Sigmoid colon (tissue), 6 donors: ENCODE measurements at regions not wholly inside any gene's neighbourhood (a gene's known extent, or its start where the extent isn't known, plus 50 kb on each side); places are given as distances from the start of the nearest gene placed in this dataset.
A peak's percentile ranks its signal among the peaks of the same experiment; 100 is the strongest.

Source experiments
- DNase-seq: peaks from one replicate; pipeline ENCODE4 v3.0.0-alpha.2; 2019
- H3K27ac ChIP-seq, 4 donors: fragments of 200-600 bp; sonication (generic); one replicate each; pipeline ENCODE4 v1.5.1; 2016 to 2019; ENCODE audit warnings: mild to moderate bottlenecking in 1 of 4
- H3K27me3 ChIP-seq, 3 donors: fragments of 200-600 bp; sonication (generic); one replicate each; pipeline ENCODE4 v1.5.1; 2019; ENCODE audit warnings: mild to moderate bottlenecking in 1 of 3
- H3K36me3 ChIP-seq, 4 donors: fragments of 200-600 bp; sonication (generic); one replicate each; pipeline ENCODE4 v1.5.1; 2016 to 2019
- H3K4me1 ChIP-seq, 4 donors: fragments of 200-600 bp; sonication (generic); one replicate each; pipeline ENCODE4 v1.5.1; 2017 to 2019
- H3K4me3 ChIP-seq, 4 donors: fragments of 200-600 bp; sonication (generic); one replicate each; pipeline ENCODE4 v1.5.1; 2017 to 2019; ENCODE audit warnings: mild to moderate bottlenecking in 2 of 4, moderate library complexity in 1 of 4
- H3K9me3 ChIP-seq, 4 donors: fragments of 200-600 bp in 3 of 4; sonication (generic) in 3 of 4; one replicate each; pipeline versions ENCODE4 v1.5.1 to v1.6.1; 2013 to 2019
- EP300 ChIP-seq, 4 donors: sonication (generic); formaldehyde crosslinking; IDR thresholded peaks; one replicate each; pipeline ENCODE4 v1.6.1; 2017; ENCODE audit warnings: antibody characterized with exemption in 4 of 4
- POLR2A ChIP-seq, 2 donors: fragments of 450-650 bp; IDR thresholded peaks; one replicate each; pipeline ENCODE4 v1.6.1; 2016; ENCODE audit warnings: antibody characterized with exemption in 2 of 2, mild to moderate bottlenecking in 2 of 2, moderate library complexity in 2 of 2
- POLR2AphosphoS5 ChIP-seq, 4 donors: sonication (generic); formaldehyde crosslinking; IDR thresholded peaks; one replicate each; pipeline ENCODE4 v1.6.1; 2017; ENCODE audit warnings: antibody characterized with exemption in 4 of 4
- WGBS, 2 donors: extraction: QIAGEN DNeasy Blood & Tissue Kit; methylation state at CpG; one replicate each; pipeline ENCODE4 v1.1.7; 2013; 5-methylcytosine and 5-hydroxymethylcytosine counted together
- intact Hi-C: fragments of 100-400 bp; cut with DNase I; formaldehyde crosslinking; loops from one replicate; pipeline ENCODE4 v1.15.1; 2023
- TF ChIP-seq, protein P1 (sequence below), 4 experiments: fragments of 450-650 bp in 3 of 4; fragments of 200-600 bp in 1 of 4; IDR thresholded peaks; one replicate each; pipeline ENCODE4 v1.5.1; 2016 to 2019; ENCODE audit warnings: antibody characterized with exemption in 4 of 4, mild to moderate bottlenecking in 3 of 4, moderate library complexity in 2 of 4
- donor health status: healthy with polysubstance abuse.
- donor health status: healthy.

- Histone ChIP-seq H3K9me3 (no peaks in the 10 kb centered on the region), H3K36me3 (no peaks in the 10 kb centered on the region), H3K27me3 (no peaks in the 10 kb centered on the region), H3K4me3 (no peak overlapping the region), H3K4me1 (peaks cover 0 to 5% (median 0%) of the 10 kb centered on the region in 4 donors), H3K27ac (no peak overlapping the region)
- TF ChIP-seq POLR2AphosphoS5 (IDR thresholded peaks at IDR 0.05) (no peak), EP300 (IDR thresholded peaks at IDR 0.05) (no peak), POLR2A (IDR thresholded peaks at IDR 0.05) (no peak)
- TF ChIP-seq, protein P1, sequence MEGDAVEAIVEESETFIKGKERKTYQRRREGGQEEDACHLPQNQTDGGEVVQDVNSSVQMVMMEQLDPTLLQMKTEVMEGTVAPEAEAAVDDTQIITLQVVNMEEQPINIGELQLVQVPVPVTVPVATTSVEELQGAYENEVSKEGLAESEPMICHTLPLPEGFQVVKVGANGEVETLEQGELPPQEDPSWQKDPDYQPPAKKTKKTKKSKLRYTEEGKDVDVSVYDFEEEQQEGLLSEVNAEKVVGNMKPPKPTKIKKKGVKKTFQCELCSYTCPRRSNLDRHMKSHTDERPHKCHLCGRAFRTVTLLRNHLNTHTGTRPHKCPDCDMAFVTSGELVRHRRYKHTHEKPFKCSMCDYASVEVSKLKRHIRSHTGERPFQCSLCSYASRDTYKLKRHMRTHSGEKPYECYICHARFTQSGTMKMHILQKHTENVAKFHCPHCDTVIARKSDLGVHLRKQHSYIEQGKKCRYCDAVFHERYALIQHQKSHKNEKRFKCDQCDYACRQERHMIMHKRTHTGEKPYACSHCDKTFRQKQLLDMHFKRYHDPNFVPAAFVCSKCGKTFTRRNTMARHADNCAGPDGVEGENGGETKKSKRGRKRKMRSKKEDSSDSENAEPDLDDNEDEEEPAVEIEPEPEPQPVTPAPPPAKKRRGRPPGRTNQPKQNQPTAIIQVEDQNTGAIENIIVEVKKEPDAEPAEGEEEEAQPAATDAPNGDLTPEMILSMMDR (IDR thresholded peaks at IDR 0.05): no peak
- intact Hi-C loops: loop anchor here (2.0 kb wide), 1 partner anchor 14 kb away; no protein-coding TSS in a partner anchor
- 77 to 79% methylated on average over 1 of the region's 1 CpG for WGBS, 2 donors
- no peak for DNase-seq
Observed at GRCh38 chrX:131782646-131783045, 238.8 kb downstream of the OR13H1 start.

- peak; percentile 90 for DNase-seq
- intact Hi-C loops: loop anchor here (2.0 kb wide), 1 partner anchor 15 kb away; no protein-coding TSS in a partner anchor
- H3K4me3 ChIP-seq: peak overlapping the region in 1 of 4 donors; percentile 26
- H3K27me3 ChIP-seq: no peaks in the 10 kb centered on the region
- H3K36me3 ChIP-seq: no peaks in the 10 kb centered on the region
- peak overlapping the region in 1 of 4 donors; percentile 48 for H3K27ac ChIP-seq
- H3K9me3 ChIP-seq: no peaks in the 10 kb centered on the region
- H3K4me1 ChIP-seq: peaks cover 0 to 5% (median 0%) of the 10 kb centered on the region in 4 donors
- WGBS, 2 donors: 86 to 94% methylated on average over 15 of the region's 15 CpGs
- TF ChIP-seq, protein P1 (IDR thresholded peaks at IDR 0.05): peak in 1 of 4 experiments; percentile 26
- TF ChIP-seq EP300 (IDR thresholded peaks at IDR 0.05) (no peak), POLR2AphosphoS5 (IDR thresholded peaks at IDR 0.05) (peak in 1 of 4 donors; percentile 46)
Observed at GRCh38 chrX:131783555-131784308, 239.4 kb upstream of the STK26 start.

GRCh38 chrX:131789664-131790063 is 233.4 kb upstream of the STK26 start:
- no peaks in the 10 kb centered on the region for H3K36me3 ChIP-seq
- DNase-seq: no peak
- intact Hi-C loops: loop anchor here (5.0 kb wide), 1 partner anchor 37 kb away; no protein-coding TSS in a partner anchor
- TF ChIP-seq EP300 (IDR thresholded peaks at IDR 0.05) (no peak), POLR2A (IDR thresholded peaks at IDR 0.05) (no peak), POLR2AphosphoS5 (IDR thresholded peaks at IDR 0.05) (no peak)
- TF ChIP-seq, protein P1 (IDR thresholded peaks at IDR 0.05): no peak
- peaks cover 0 to 3% (median 0%) of the 10 kb centered on the region in 4 donors for H3K4me1 ChIP-seq
- H3K9me3 ChIP-seq: no peaks in the 10 kb centered on the region
- 74 to 76% methylated on average over 2 of the region's 2 CpGs for WGBS, 2 donors
- H3K27me3 ChIP-seq: no peaks in the 10 kb centered on the region
- H3K27ac ChIP-seq: no peak overlapping the region
- H3K4me3 ChIP-seq: no peak overlapping the region

DNA sequence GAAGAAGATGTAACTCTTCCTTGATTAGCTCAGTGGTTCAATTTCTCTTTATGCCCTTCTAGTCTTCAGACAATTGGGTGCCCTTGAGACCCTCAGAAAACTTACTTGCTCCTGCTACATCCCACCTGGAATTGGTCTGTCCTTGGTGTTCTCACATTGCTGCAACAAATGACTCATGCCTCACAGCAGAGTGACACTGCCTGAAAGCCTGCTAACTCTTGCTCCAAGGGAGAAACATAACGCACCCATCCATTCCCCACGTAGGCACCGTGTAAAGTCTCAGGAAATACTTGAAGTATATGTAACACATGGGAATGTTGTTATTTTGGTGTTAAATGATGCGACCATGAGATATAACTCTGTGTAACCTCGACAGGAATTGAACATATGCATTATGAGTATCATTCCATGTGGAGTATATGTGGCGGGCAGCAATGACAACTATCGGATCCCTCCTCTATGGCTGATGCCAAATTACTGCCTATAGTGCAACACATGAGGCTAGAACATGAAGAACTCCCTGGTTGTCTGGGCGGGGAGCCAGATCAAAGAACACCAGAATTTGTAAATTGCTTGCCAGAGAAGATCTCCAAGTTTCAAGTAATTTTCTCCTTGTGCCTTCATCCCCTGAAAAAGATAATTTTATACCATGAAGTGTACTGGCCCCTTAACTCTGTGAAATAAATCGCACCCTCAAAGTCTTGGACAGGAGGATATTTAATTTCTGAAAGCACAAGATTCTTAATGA is 231.3 kb upstream of the STK26 start:
- Histone ChIP-seq H3K4me3 (peak overlapping the region in 2 of 4 donors; percentile 16 to 47), H3K27me3 (no peaks in the 10 kb centered on the region), H3K9me3 (no peaks in the 10 kb centered on the region), H3K36me3 (no peaks in the 10 kb centered on the region), H3K27ac (peak overlapping the region in 1 of 4 donors; percentile 88), H3K4me1 (peaks cover 0 to 4% (median 1%) of the 10 kb centered on the region in 4 donors)
- TF ChIP-seq, protein P1 (IDR thresholded peaks at IDR 0.05): no peak
- TF ChIP-seq POLR2A (IDR thresholded peaks at IDR 0.05): no peak
- TF ChIP-seq EP300 (IDR thresholded peaks at IDR 0.05): no peak
- TF ChIP-seq POLR2AphosphoS5 (IDR thresholded peaks at IDR 0.05): no peak
- WGBS, 2 donors: 92 to 94% methylated on average over 9 of the region's 9 CpGs
- intact Hi-C loops: loop anchor here (2.0 to 5.0 kb wide), 3 partner anchors 39 to 87 kb away; no protein-coding TSS in a partner anchor
- DNase-seq: no peak
